ENCODE measurements at regions not wholly inside any gene's neighbourhood (a gene's known extent, or its start where the extent isn't known, plus 50 kb on each side); places are given as distances from the start of the nearest gene placed in this dataset.

DNA sequence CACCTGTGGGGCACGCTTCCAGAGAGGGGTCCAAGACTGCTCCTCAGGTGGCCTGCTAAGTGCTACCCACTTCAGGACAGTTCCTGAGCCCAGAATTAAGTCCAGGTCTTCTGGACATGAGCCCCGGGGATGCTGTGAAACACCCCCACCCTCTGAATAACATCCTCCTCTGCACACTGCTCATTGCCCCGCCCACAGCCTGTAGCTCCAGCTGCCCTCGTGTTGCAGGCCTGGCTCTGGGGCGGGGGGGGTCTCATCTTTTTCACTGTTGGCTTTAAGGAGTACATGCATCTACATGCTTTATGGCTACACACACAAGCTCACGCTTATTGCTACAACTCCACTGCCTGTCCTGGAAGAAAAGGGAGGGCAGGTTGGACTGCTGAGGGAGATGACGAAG, 92.8 kb downstream of the PTGR3 start:
- peaks cover 0 to 8% (median 2%) of the 10 kb centered on the region in 4 donors for H3K4me1 Mint-ChIP-seq
- no peaks in the 10 kb centered on the region for H3K36me3 Mint-ChIP-seq
- ATAC-seq (no peak), DNase-seq (no peak)
- POLR2A ChIA-PET = no interaction called here
- H3K27me3 Mint-ChIP-seq = no peaks in the 10 kb centered on the region
- no peak overlapping the region for H3K27ac Mint-ChIP-seq
- no peaks in the 10 kb centered on the region for H3K9me3 Mint-ChIP-seq
- no peak overlapping the region for H3K4me3 Mint-ChIP-seq

DNA sequence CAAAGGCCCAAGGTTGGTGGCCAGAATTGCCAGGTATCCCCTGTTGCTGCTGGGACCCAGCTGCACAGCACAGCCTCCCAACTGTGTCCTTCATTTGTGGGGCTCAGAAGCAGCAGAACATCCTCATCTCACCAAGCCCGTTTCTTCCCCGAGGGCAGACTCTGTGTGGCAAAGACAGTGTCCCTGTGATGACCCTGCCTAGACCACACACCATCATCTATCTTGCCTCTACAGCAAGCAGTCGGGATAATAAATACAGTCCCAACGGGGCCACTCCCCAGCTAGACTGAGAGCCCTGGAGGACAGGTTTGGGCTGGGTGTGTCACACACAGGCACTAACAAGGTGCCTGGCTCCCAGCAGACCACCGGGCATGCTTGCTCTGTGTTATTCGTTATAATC, 93.4 kb downstream of the PTGR3 start:
- no peak for DNase-seq
- peaks cover 0 to 8% (median 2%) of the 10 kb centered on the region in 4 donors for H3K4me1 Mint-ChIP-seq

More for the DNA sequence above, 93.4 kb downstream of the PTGR3 start:
- Mint-ChIP-seq H3K27me3 (no peaks in the 10 kb centered on the region), H3K4me3 (no peak overlapping the region), H3K27ac (no peak overlapping the region), H3K36me3 (no peaks in the 10 kb centered on the region), H3K9me3 (no peaks in the 10 kb centered on the region)
- POLR2A ChIA-PET = no interaction called here
- no peak for ATAC-seq

All from naive thymus-derived CD8-positive, alpha-beta T cell (primary cell).